ENCODE measurements at regions not wholly inside any gene's neighbourhood (a gene's known extent, or its start where the extent isn't known, plus 50 kb on each side); places are given as distances from the start of the nearest gene placed in this dataset.

DNA sequence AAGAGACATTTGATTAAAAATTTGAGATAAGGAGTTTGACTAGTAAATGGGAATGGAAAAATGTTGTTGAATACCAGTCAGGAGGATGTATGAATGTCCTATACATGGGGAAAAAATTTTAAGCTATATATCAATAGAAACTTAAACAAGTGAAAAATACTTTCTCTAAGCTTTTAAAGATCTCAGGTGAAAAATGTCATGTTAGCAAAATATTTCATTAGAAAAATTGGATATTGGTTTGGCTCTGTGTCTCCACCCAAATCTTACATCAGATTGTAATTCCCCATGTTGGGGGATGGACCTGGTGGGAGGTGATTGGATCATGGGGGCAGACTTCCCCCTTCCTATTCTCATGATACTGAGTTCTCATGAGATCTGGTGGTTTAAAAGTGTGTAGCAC lies 279.6 kb upstream of the CADM2 start:
- TF ChIP-seq CTCF (IDR thresholded peaks at IDR 0.05), result no peak

GRCh38 chr3:84680700-84681099 lies 278.1 kb upstream of the CADM2 start:
- no peak for TF ChIP-seq CTCF (IDR thresholded peaks at IDR 0.05)

DNA sequence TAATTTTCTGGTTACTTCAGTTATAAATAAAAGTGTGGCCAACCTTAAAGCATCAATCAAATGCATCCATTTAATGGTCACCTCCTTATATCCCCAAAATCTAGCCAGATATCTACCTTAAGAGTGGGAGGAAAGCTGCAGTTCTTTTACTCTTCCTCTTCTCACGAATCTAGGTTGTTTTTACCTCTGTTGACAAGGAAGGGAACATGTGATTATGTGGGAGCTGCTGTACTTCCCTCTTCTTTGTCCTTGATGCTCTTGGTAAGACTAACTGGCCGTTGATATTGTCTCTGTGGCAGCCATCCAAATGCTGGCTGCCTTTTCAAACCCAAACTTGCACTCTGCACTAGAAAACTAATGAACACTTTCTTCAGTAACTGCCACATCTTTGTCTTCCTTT lies 275.3 kb upstream of the CADM2 start:
- TF ChIP-seq CTCF (IDR thresholded peaks at IDR 0.05), result no peak

DNA sequence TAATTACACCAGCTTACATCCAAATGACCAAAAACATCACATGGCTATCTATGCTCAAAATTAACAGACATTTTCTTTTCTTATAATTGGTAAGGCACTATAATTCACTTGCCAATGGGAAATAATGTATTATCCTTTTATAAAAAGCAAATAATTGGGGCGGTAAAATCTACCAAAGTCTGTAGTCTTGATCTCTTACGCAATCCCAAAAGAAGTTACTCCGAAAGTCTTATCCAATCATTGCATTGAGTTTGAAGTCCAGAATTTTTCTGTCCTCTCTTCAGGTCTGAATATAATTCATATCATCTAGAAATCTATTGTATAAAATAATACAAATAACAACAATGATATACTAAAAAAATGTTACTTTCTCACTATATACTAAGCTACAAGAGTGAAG lies 273.3 kb upstream of the CADM2 start:
- no peak for TF ChIP-seq CTCF (IDR thresholded peaks at IDR 0.05)

GRCh38 chr3:84692261-84692660 lies 266.5 kb upstream of the CADM2 start:
- no peak for TF ChIP-seq CTCF (IDR thresholded peaks at IDR 0.05)

DNA sequence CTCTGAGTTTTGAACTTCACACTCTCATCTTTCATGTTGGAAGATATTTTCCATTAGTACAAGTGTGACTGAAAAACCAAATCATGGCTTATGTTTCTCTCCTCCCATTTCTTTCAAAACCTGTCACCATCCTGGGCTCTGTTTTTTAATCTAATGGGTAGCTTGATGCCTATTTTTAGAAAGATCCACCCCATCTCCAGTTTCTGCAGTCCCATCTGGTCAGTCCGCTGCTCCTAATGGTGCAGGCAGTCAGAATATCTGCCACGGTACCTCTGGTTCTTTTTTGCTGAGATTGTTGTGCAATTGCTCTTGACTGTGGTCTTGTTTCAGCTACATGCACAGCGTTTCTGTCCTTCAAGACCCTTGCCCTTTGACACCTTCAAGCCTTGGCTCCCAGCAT lies 240.9 kb upstream of the CADM2 start:
- TF ChIP-seq CTCF (IDR thresholded peaks at IDR 0.05), result no peak

GRCh38 chr3:84724877-84725276 lies 233.9 kb upstream of the CADM2 start:
- no peak for TF ChIP-seq CTCF (IDR thresholded peaks at IDR 0.05)

DNA sequence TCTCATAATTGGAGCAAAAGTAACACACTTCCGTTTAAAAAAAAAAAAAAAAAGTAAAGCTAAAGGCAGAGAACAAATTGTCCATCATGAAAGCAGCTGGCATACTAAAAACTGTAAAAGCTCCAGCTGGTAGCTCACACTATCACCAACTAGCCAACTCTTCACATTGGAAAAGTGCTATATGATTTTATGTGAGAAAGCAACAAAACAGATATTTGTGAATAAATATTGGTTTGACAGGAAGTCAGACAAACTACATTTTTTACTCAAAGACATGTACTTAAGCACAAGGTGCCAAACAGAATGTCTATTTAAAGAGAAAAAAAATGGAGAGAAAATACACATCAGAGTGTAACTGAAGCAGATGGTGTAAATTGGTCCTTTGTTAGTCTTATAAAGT lies 231.2 kb upstream of the CADM2 start:
- no peak for TF ChIP-seq CTCF (IDR thresholded peaks at IDR 0.05)

Measured in LNCAP (cell line).